Natural killer cell treated with Interleukin-12 subunit alpha and Interleukin-12 subunit beta and Interleukin-15 and Interleukin-18, amount 100 ng/mL, for 72 hours (primary cell): ENCODE measurements at regions not wholly inside any gene's neighbourhood (a gene's known extent, or its start where the extent isn't known, plus 50 kb on each side); places are given as distances from the start of the nearest gene placed in this dataset.

ENCODE experiments used
- ATAC-seq, 2 donors: fragments of 150-1000 bp; cut with Tn5 transposase in 1 of 2; sonication (Bioruptor Pico), chemical (Tn5 transposase) in 1 of 2; 2 replicates each; pipeline ENCODE4 v1.10.0; 2021
- DNase-seq: peaks from one replicate; pipeline ENCODE4 v3.0.0; 2022; ENCODE audit warnings: low spot score
- H3K27ac Mint-ChIP-seq, 2 donors: 1 replicate in 1 of 2; 2 replicates in 1 of 2; pipeline ENCODE4 v1.8.0; 2022; ENCODE audit warnings: mixed read lengths in 2 of 2, mild to moderate bottlenecking in 1 of 2, moderate library complexity in 1 of 2
- H3K27me3 Mint-ChIP-seq, 2 donors: 1 replicate in 1 of 2; 2 replicates in 1 of 2; pipeline ENCODE4 v1.8.0; 2022; ENCODE audit warnings: mixed read lengths in 2 of 2
- H3K36me3 Mint-ChIP-seq: one replicate; pipeline ENCODE4 v1.8.0; 2022; ENCODE audit warnings: mixed read lengths
- H3K4me1 Mint-ChIP-seq, 2 donors: 1 replicate in 1 of 2; 2 replicates in 1 of 2; pipeline ENCODE4 v1.8.0; 2022; ENCODE audit warnings: low read depth in 2 of 2, mixed read lengths in 2 of 2, mild to moderate bottlenecking in 1 of 2
- H3K4me3 Mint-ChIP-seq: one replicate; pipeline ENCODE4 v1.8.0; 2022; ENCODE audit warnings: mixed read lengths
- H3K9me3 Mint-ChIP-seq: 2 replicates; pipeline ENCODE4 v1.8.0; 2022; ENCODE audit warnings: mixed read lengths

- ATAC-seq (no peak), DNase-seq (no peak)
- H3K27me3 Mint-ChIP-seq = peaks cover 4 to 10% of the 10 kb centered on the region in 2 donors
- H3K9me3 Mint-ChIP-seq = peaks cover 8% of the 10 kb centered on the region
- H3K36me3 Mint-ChIP-seq = no peaks in the 10 kb centered on the region
- H3K27ac Mint-ChIP-seq = no peak overlapping the region
- peaks cover 0 to 5% of the 10 kb centered on the region in 2 donors for H3K4me1 Mint-ChIP-seq
- H3K4me3 Mint-ChIP-seq = no peak overlapping the region
Measured at GRCh38 chr2:2744958-2745715, 414.1 kb upstream of the MYT1L start.

- no peak for ATAC-seq
- peaks cover 0 to 5% of the 10 kb centered on the region in 2 donors for H3K4me1 Mint-ChIP-seq
- no peak for DNase-seq
- H3K27ac Mint-ChIP-seq = no peak overlapping the region
- peaks cover 12% of the 10 kb centered on the region for H3K9me3 Mint-ChIP-seq
- peaks cover 10 to 16% of the 10 kb centered on the region in 2 donors for H3K27me3 Mint-ChIP-seq
- H3K4me3 Mint-ChIP-seq = no peak overlapping the region
- no peaks in the 10 kb centered on the region for H3K36me3 Mint-ChIP-seq
Measured at GRCh38 chr2:2744107-2744506, 413.0 kb upstream of the MYT1L start.

- H3K9me3 Mint-ChIP-seq = peaks cover 12% of the 10 kb centered on the region
- no peak overlapping the region for H3K4me3 Mint-ChIP-seq
- no peaks in the 10 kb centered on the region for H3K36me3 Mint-ChIP-seq
- H3K27me3 Mint-ChIP-seq = peaks cover 10 to 16% of the 10 kb centered on the region in 2 donors
- no peak overlapping the region for H3K27ac Mint-ChIP-seq
- no peak for ATAC-seq
- no peak for DNase-seq
- H3K4me1 Mint-ChIP-seq = peaks cover 0 to 5% of the 10 kb centered on the region in 2 donors
Measured at GRCh38 chr2:2743164-2743571, 412.1 kb upstream of the MYT1L start.

GRCh38 chr2:2742726-2743125, 411.7 kb upstream of the MYT1L start:
- peaks cover 0 to 5% of the 10 kb centered on the region in 2 donors for H3K4me1 Mint-ChIP-seq
- peaks cover 10 to 16% of the 10 kb centered on the region in 2 donors for H3K27me3 Mint-ChIP-seq
- H3K27ac Mint-ChIP-seq = no peak overlapping the region
- ATAC-seq (no peak), DNase-seq (no peak)
- H3K36me3 Mint-ChIP-seq = no peaks in the 10 kb centered on the region
- peaks cover 12% of the 10 kb centered on the region for H3K9me3 Mint-ChIP-seq
- H3K4me3 Mint-ChIP-seq = no peak overlapping the region

- peaks cover 13 to 19% of the 10 kb centered on the region in 2 donors for H3K27me3 Mint-ChIP-seq
- no peaks in the 10 kb centered on the region for H3K36me3 Mint-ChIP-seq
- H3K4me3 Mint-ChIP-seq = no peak overlapping the region
- DNase-seq (no peak), ATAC-seq (no peak)
- H3K27ac Mint-ChIP-seq = no peak overlapping the region
- H3K9me3 Mint-ChIP-seq = peaks cover 12% of the 10 kb centered on the region
- H3K4me1 Mint-ChIP-seq = peaks cover 0 to 5% of the 10 kb centered on the region in 2 donors
Measured at GRCh38 chr2:2740238-2740775, 409.2 kb upstream of the MYT1L start.

- peaks cover 21 to 22% of the 10 kb centered on the region in 2 donors for H3K27me3 Mint-ChIP-seq
- no peaks in the 10 kb centered on the region for H3K36me3 Mint-ChIP-seq
- DNase-seq (no peak), ATAC-seq (peak in 1 of 2 donors; percentile 62)
- no peak overlapping the region for H3K4me3 Mint-ChIP-seq
- H3K9me3 Mint-ChIP-seq = peaks cover 12% of the 10 kb centered on the region
- peaks cover 0 to 5% of the 10 kb centered on the region in 2 donors for H3K4me1 Mint-ChIP-seq
- no peak overlapping the region for H3K27ac Mint-ChIP-seq
Measured at GRCh38 chr2:2739231-2739795, 408.2 kb upstream of the MYT1L start.

- Mint-ChIP-seq H3K27me3 (peaks cover 19 to 22% of the 10 kb centered on the region in 2 donors), H3K27ac (no peak overlapping the region), H3K36me3 (no peaks in the 10 kb centered on the region), H3K4me1 (peaks cover 0 to 4% of the 10 kb centered on the region in 2 donors), H3K4me3 (no peak overlapping the region), H3K9me3 (peaks cover 12% of the 10 kb centered on the region)
- no peak for ATAC-seq
- no peak for DNase-seq
Measured at GRCh38 chr2:2738684-2739083, 407.6 kb upstream of the MYT1L start.

GRCh38 chr2:2738276-2738675, 407.2 kb upstream of the MYT1L start:
- H3K9me3 Mint-ChIP-seq = peaks cover 12% of the 10 kb centered on the region
- H3K27me3 Mint-ChIP-seq = peaks cover 18 to 22% of the 10 kb centered on the region in 2 donors
- no peaks in the 10 kb centered on the region for H3K36me3 Mint-ChIP-seq
- peaks cover 0 to 3% of the 10 kb centered on the region in 2 donors for H3K4me1 Mint-ChIP-seq
- ATAC-seq (no peak), DNase-seq (no peak)
- no peak overlapping the region for H3K27ac Mint-ChIP-seq
- H3K4me3 Mint-ChIP-seq = no peak overlapping the region

- ATAC-seq (no peak), DNase-seq (no peak)
- peaks cover 12 to 17% of the 10 kb centered on the region in 2 donors for H3K27me3 Mint-ChIP-seq
- H3K4me3 Mint-ChIP-seq = no peak overlapping the region
- H3K27ac Mint-ChIP-seq = no peak overlapping the region
- H3K36me3 Mint-ChIP-seq = no peaks in the 10 kb centered on the region
- no peaks in the 10 kb centered on the region for H3K4me1 Mint-ChIP-seq
- peaks cover 6% of the 10 kb centered on the region for H3K9me3 Mint-ChIP-seq
Measured at GRCh38 chr2:2735041-2735440, 404.0 kb upstream of the MYT1L start.

- ATAC-seq (peak in 1 of 2 donors; percentile 17), DNase-seq (no peak)
- Mint-ChIP-seq H3K36me3 (no peaks in the 10 kb centered on the region), H3K4me3 (no peak overlapping the region), H3K9me3 (no peaks in the 10 kb centered on the region), H3K27ac (no peak overlapping the region), H3K27me3 (peaks cover 7 to 11% of the 10 kb centered on the region in 2 donors), H3K4me1 (no peaks in the 10 kb centered on the region)
Measured at GRCh38 chr2:2734308-2734707, 403.2 kb upstream of the MYT1L start.

GRCh38 chr2:2733818-2734217, 402.7 kb upstream of the MYT1L start:
- DNase-seq (no peak), ATAC-seq (peak in 1 of 2 donors; percentile 53)
- H3K27me3 Mint-ChIP-seq = peaks cover 7 to 11% of the 10 kb centered on the region in 2 donors
- H3K4me1 Mint-ChIP-seq = no peaks in the 10 kb centered on the region
- no peak overlapping the region for H3K27ac Mint-ChIP-seq
- H3K36me3 Mint-ChIP-seq = no peaks in the 10 kb centered on the region
- no peak overlapping the region for H3K4me3 Mint-ChIP-seq
- H3K9me3 Mint-ChIP-seq = no peaks in the 10 kb centered on the region

GRCh38 chr2:2732331-2733119, 401.4 kb upstream of the MYT1L start:
- no peak overlapping the region for H3K4me3 Mint-ChIP-seq
- no peaks in the 10 kb centered on the region for H3K9me3 Mint-ChIP-seq
- ATAC-seq = no peak
- peaks cover 7 to 11% of the 10 kb centered on the region in 2 donors for H3K27me3 Mint-ChIP-seq
- no peak overlapping the region for H3K27ac Mint-ChIP-seq
- no peaks in the 10 kb centered on the region for H3K4me1 Mint-ChIP-seq
- H3K36me3 Mint-ChIP-seq = no peaks in the 10 kb centered on the region
- DNase-seq = no peak

GRCh38 chr2:2731816-2732284, 400.8 kb upstream of the MYT1L start:
- no peaks in the 10 kb centered on the region for H3K9me3 Mint-ChIP-seq
- DNase-seq (no peak), ATAC-seq (no peak)
- H3K27me3 Mint-ChIP-seq = peaks cover 7 to 11% of the 10 kb centered on the region in 2 donors
- H3K27ac Mint-ChIP-seq = no peak overlapping the region
- no peaks in the 10 kb centered on the region for H3K36me3 Mint-ChIP-seq
- H3K4me3 Mint-ChIP-seq = no peak overlapping the region
- H3K4me1 Mint-ChIP-seq = no peaks in the 10 kb centered on the region
